A673 (cell line): ENCODE measurements at regions not wholly inside any gene's neighbourhood (a gene's known extent, or its start where the extent isn't known, plus 50 kb on each side); places are given as distances from the start of the nearest gene placed in this dataset.

Experiments used
- EZH2 ChIP-seq: fragments of 200-600 bp; sonication (generic); IDR thresholded peaks from 2 replicates; pipeline ENCODE4 v1.6.1; 2017; ENCODE audit warnings: borderline replicate concordance, low read depth, mild to moderate bottlenecking, mixed read lengths, antibody characterized with exemption, low read length; ENCODE audit not compliant: poor library complexity, severe bottlenecking
- TF ChIP-seq, protein P1 (sequence below): fragments of 300-800, 200-600 bp; sonication (generic); conservative IDR thresholded peaks from 2 replicates; pipeline ENCODE4 v1.5.1; 2017; ENCODE audit warnings: low read depth, mild to moderate bottlenecking, antibody characterized with exemption, low read length, moderate library complexity, mixed read lengths

DNA sequence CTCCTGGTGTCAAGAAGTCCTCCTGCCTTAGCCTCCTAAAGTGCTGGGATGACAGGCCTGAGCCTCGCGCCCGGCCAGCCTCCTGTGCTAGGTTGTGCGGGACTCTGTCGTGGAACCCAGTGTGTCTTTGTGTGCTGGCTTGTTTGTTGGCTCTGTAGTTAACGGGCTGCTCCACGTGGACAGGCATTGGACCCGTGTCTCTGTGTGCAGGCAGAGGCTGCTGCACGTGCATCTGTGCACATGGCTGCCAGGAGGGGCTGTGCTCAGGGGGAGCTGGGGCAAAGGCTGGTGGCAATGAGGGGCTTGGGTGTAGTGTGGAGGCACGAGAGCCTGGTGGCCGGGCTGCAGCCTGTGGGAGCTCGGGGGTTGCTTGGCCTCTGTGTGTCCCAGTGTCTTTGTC is 121.3 kb upstream of the ALDH3B2 start:
- no peak for TF ChIP-seq EZH2
- TF ChIP-seq, protein P1, sequence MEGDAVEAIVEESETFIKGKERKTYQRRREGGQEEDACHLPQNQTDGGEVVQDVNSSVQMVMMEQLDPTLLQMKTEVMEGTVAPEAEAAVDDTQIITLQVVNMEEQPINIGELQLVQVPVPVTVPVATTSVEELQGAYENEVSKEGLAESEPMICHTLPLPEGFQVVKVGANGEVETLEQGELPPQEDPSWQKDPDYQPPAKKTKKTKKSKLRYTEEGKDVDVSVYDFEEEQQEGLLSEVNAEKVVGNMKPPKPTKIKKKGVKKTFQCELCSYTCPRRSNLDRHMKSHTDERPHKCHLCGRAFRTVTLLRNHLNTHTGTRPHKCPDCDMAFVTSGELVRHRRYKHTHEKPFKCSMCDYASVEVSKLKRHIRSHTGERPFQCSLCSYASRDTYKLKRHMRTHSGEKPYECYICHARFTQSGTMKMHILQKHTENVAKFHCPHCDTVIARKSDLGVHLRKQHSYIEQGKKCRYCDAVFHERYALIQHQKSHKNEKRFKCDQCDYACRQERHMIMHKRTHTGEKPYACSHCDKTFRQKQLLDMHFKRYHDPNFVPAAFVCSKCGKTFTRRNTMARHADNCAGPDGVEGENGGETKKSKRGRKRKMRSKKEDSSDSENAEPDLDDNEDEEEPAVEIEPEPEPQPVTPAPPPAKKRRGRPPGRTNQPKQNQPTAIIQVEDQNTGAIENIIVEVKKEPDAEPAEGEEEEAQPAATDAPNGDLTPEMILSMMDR, result no peak
